GM18858 (cell line): ENCODE measurements at regions not wholly inside any gene's neighbourhood (a gene's known extent, or its start where the extent isn't known, plus 50 kb on each side); places are given as distances from the start of the nearest gene placed in this dataset.

Experiments
- ATAC-seq: cut with Tn5 transposase; IDR thresholded peaks from one replicate; pipeline ENCODE4 v1.9.1; 2021; ENCODE audit not compliant: unreplicated experiment

DNA sequence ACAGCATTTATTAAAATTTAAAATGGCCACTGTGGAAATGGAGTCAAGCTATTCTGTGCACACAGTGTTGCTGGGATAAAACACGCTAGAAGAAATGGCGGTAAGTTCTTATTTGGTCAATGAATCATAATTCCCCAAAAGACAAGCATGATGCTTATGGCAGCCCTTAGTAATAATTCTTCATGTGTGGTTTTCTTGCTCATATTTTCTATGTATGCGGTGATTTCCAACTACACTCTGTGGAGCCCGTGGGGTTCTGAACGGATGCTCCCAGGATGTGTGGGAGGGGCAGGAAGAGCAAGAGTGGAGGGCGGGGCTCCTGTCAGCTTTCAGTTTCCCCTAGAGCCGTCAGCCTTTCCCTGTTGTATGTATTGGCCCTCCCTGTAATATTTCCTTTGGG is 91.7 kb upstream of the RMDN2 start:
- ATAC-seq = no peak

DNA sequence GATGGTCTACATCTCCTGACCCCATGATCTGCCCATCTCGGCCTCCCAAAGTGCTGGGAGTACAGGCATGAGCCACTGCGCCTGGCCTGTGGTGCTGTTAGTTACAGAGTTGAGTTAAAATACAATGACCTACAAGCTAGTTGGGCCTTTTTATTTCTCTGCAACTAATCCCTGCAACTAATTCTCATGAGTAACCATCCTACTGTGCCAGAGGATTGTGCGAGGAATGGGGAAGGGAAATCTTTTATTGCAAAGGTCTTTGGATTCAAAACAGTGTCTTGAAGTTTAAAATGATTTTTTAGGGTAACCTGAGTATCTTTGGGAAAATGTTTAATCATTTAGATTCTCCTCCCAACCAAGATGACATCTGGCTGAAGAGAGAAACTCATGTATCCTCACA is 88.8 kb upstream of the RMDN2 start:
- no peak for ATAC-seq

- ATAC-seq = no peak
These were observed 88.4 kb upstream of the RMDN2 start for GRCh38 chr2:37836711-37837110.

GRCh38 chr2:37837628-37838328 is 87.3 kb upstream of the RMDN2 start:
- ATAC-seq = no peak

GRCh38 chr2:37838541-37839167 is 86.4 kb upstream of the RMDN2 start:
- no peak for ATAC-seq

GRCh38 chr2:37839991-37840390 is 85.1 kb upstream of the RMDN2 start:
- no peak for ATAC-seq

DNA sequence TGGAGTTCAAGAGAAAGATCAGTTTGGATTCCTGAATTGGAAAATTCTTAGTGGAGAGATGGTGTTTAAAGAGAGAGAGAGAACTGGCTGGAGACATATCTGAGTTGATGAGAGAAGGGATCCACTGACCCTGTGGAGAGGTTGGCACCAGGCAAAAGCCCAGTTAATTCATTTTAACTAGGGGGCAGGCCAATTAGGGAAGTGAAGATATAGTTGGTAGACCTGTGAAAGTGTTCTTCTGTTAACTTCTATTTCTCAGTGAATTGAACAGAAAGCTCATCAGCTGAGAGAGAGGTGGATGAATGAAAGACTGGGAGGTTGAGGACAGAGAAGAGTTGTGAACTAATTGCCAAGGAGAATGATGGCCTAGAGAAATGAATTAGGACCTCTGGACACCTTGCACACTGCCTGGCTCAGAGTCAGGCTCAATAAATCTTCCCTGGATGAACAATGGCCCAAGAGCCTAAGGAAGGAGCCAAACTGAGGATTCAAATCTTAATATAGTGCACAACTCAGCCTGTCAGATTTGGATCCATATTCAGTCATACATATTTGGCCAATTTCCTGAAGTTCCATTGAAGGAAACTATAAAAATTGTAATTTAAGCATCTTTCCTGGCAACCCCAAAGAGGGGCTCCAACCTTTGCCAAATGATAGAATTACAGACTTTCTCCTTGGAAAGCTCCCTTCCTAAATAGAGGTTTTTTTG is 82.2 kb upstream of the RMDN2 start:
- no peak for ATAC-seq

DNA sequence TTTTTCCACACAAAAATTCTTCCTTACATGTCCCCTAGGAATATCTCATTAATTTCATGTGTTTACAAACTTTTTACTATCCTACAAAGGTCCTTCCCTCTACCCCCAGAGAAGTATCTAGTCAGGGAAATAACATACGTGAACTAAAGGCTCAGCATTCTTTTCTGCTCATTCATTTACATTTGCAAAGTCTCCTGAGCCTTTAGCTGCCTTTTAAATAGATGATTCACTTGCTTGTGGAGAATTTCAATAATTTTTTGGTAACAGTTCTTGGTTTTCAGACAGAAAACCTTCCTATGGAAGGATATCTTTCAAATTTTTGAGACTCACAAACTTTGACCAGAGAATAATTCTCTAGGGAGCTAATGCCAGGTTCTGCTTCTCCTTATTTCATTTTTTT is 81.5 kb upstream of the RMDN2 start:
- no peak for ATAC-seq

GRCh38 chr2:37846207-37846606 is 78.9 kb upstream of the RMDN2 start:
- ATAC-seq = no peak

DNA sequence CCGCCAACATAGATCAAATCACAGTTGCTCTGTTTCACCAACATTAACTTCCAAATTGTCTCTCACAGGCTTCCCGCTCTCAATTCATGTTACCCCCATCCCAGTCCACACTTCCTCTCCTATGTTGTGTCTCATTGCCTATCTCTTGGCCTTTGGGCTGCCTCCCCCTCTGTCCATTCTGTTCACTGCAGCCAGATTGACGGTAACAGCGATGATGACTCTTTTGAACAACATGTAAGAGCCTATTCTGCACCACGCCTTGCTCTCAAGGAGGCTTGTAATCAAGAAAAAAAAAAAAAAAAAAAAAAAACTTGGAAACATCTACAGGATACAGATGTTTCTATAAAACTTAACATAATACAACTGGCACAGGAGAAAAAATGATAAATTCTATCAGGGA is 77.3 kb upstream of the RMDN2 start:
- ATAC-seq = no peak

DNA sequence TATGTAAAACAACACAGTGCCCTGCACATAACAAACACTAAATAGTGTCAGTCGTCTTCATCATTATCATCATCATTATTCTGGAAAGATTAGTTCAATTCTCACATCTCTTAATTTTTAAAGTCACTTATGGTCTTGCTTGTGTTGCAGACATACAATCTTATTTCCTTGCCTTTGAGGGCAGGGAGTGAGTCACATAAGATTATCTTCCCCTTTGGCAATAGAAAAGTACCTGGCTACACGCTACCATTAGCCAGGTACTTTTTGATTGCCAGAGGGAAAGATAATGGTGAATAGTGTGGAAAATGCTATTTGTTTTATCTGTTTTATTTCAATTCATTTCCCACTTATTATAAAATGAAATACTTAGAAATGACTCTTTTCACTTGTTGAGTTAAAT is 76.6 kb upstream of the RMDN2 start:
- no peak for ATAC-seq

- no peak for ATAC-seq
These were observed 75.2 kb upstream of the RMDN2 start for GRCh38 chr2:37849911-37850310.

GRCh38 chr2:37851428-37851827 is 73.7 kb upstream of the RMDN2 start:
- ATAC-seq = peak; percentile 14

DNA sequence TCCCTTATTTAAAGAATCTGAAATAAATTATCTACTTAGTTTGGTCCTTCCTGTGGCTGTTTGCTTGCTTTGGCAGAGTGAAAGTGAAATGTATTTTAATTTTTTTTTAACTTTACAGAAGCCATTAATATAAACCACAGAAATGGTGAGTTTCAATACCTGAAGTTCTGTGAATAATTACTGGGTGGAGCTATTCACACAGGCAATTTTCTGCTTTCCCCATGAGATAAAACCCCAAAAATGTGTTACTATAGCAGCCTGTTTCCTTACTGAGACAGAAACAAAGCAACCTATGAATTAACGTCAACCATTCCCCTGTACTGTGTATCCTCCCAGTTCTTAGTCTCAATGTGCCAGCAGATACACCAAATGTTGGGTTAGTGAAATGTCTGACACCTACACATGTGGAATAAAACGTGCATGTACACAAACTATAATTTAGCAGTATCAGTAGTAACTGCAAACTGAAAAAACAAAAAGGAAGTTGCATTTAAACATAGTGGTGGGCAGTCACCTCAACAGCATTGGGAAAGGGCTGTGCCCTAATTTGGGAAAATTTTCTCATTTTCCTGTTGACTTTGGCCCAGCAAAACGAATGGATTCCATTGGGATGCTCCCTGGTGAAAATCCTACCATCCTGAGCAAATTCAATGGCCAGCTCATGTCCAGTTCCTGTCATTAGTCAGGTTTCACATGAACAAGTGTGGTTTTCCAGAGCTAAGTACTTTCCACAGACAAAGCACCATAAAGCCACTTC is 73.1 kb upstream of the RMDN2 start:
- ATAC-seq = peak; percentile 75

DNA sequence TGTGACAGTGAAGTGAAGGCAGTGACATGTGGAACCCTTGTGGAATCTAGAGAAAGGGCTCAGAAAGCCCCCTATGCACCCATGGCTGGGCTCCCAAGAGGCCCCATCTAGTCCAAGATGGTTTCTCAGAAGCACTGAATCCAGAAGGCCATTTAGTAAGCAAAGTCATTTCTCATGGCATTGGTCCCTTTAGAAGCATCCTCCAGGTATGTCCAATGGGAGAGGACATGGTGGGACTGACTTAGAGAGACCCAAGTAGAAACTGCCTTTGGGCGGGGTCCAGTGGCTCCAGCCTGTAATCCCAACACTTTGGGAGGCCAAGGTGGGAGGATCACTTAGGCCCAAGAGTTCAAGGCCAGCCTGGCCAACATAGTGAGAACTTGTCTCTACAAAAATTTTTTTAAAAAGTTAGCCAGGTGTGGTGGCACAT is 72.5 kb upstream of the RMDN2 start:
- no peak for ATAC-seq

- no peak for ATAC-seq
These were observed 70.3 kb upstream of the RMDN2 start for GRCh38 chr2:37854676-37855282.

GRCh38 chr2:37855283-37856041 is 69.6 kb upstream of the RMDN2 start:
- ATAC-seq = no peak

DNA sequence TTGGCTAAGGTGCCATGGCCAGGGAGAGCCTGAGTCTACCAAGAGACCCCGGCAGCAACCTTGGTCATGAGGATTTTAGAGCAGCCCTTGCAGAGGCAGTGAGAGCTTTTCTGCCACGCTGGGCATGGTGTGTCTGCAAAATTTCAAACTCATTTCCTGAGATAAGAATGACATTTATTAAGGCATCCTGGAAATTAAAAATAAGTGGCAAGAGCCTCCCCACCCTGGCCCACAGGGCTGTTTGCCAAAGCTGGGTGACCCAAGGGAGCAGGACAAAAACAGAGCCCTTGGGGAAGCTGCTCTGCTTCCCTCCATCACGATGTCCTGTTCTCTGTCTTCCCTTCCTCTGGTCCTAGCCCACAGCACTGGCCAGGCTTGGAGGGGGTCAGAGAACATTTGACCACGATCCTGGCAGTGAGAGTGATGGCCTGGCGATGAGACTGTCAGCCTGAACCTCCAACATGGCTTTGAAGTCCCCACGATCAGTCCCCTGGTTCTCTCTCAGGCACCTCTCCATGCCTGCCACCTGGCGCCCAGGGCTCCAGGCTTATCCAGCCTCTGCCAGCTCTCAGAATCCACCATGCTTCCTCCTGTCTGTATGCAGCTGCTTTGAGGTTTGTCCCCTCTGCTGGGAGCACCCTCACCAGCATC is 68.9 kb upstream of the RMDN2 start:
- no peak for ATAC-seq

GRCh38 chr2:37857575-37858399 is 67.3 kb upstream of the RMDN2 start:
- ATAC-seq = no peak
